ENCODE measurements at regions not wholly inside any gene's neighbourhood (a gene's known extent, or its start where the extent isn't known, plus 50 kb on each side); places are given as distances from the start of the nearest gene placed in this dataset.

GRCh38 chr7:35398518-35398917 is 144.6 kb upstream of the TBX20 start:
- no peak for TF ChIP-seq CTCF (conservative IDR thresholded peaks at IDR 0.05 in 1 of 2, IDR thresholded peaks at IDR 0.05 in 1 of 2; ENCODE audit: low read depth in 1 of 2, low read length in 2 of 2)
- TF ChIP-seq EZH2 (IDR thresholded peaks at IDR 0.05; ENCODE audit: low read length, missing control alignments): no peak
